HS-27A (cell line): ENCODE measurements at regions not wholly inside any gene's neighbourhood (a gene's known extent, or its start where the extent isn't known, plus 50 kb on each side); places are given as distances from the start of the nearest gene placed in this dataset.
"Not testable (repeated sequence)": the region's sequence is repeated elsewhere in the genome, so short reads cannot be mapped to it uniquely, and the experiment has no call there.

Experiments used
- DNase-seq: peaks from one replicate; pipeline ENCODE4 v3.0.0-alpha.2; 2012; ENCODE audit warnings: low read depth, missing footprints

DNA sequence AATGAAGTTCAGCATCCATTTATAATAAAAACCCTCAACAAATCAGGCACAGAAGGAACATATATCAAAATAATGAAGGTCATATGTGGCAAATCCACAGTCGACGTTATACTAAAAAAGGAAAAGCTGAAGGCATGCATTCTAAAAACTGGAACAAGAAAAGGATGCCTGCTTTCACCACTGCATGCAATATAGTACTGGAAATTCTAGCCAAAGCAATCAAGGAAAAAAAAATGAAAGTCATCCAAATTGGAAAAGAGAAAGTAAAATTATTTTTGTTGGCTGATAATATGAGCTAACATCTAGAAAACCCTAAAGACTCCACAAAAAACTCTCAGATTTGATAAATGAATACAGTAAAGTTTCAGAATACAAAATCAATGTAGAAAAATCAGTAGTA lies 1123.2 kb downstream of the TBL1XR1 start:
- no peak for DNase-seq

DNA sequence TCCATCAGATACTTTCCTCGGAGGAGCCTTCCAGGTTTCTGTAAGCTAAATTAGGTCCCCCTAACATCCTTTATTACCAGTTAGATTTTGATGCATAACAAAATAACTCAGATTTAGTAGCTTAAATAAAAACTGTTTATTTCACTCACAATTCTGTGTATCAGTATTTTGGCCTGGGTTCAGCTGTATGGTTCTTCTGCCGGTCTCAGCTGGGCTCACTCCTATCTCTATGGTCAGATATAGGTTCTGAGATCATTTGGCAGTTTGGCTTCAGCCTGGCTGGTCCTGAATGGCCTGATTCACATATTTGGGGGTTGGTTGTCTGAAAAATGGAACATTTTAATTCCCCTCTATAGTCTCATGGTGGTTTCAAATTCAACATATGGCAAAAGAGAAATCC lies 1125.3 kb downstream of the TBL1XR1 start:
- DNase-seq: no peak

DNA sequence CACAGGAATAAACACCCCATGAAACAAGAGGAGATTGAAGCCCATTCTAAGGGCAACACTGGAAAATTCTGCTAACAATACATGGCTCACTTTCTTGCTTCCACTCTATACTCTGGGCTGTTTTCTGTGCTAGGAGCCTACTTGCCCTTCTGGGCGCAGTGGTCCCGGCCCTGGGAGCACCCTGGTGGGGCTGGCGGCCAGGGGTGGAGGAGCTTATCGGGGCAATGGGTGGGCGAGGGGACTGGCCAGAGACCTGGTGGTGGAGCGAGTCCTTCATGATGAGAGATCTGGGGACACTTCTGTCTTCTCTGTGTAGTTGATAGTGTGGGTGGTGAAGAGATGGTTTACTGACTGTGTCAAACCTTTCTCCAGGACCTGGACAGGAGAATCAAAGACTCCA lies 1128.5 kb downstream of the TBL1XR1 start:
- DNase-seq: no peak

DNA sequence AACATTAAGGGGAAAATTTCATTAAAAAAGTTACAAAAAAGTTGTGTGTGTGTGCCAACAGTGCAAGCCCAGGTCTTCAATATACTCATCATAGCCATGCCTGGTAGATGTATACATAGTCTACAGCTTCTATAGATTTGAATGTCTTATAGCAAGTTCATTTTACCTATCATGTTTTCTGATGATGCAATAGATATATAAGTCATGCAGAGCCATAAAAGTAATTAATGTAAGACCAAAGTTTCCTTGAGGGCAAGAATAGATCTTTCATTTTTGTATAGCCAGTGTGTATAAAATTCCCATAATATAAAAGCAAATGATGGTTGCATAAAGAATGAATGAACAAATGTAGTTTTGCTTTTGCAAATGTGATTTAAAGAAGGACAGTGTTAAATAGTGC lies 1138.4 kb downstream of the TBL1XR1 start:
- DNase-seq: no peak

DNA sequence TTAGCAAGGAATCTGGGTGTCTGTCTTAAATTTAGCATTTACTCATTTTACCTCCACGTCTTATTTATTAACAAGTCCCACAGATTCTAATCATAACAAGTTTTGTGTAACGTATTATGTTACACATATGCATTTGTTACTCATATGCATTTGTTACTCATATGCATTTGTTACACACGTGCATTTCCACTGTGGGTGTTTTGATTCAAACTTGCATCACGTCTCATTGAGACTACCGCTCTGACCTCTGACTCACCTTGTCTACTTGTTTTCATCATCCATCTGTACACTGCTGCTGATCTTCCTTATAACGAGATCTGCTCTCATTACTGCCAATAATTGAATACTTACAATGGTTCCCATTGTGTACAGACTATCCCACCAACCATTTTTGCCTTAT lies 1141.4 kb downstream of the TBL1XR1 start:
- DNase-seq: no peak

DNA sequence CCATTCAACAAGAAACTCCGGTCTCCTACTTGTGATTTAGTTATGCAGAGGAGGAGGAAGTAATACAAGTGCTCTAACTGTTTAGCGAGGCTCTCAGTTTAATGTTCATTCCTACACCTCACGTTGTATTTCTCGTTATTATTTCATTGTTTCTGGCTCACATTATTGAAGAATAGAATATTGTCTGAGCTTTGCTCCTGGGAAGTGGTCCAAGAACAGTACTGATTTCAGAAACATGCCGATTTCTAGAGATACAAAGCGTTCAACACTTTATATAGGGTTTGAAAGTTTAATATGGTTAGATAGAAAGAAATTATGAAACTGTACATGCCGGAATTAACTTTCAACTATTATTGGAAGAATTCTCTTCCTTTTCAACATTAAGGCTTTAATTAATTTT lies 1145.5 kb downstream of the TBL1XR1 start:
- no peak for DNase-seq

DNA sequence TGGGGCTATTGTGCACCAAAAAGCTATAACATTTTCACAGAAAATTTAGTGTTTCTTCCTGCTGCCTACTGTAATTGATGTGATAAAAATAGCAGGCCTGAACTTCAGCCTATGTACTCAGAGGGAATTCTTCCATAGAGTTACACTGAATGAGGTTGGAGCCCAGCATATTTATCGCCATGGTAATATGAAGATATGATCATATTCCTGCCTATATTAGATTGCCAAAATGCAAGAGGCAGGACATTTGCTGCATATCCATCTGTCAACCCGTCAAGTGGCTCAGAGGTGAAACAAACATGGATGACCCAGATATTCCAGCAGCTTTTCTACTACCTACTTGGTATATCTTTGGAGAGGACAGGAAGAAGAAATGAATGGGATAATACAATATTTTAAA lies 1150.6 kb downstream of the TBL1XR1 start:
- no peak for DNase-seq

DNA sequence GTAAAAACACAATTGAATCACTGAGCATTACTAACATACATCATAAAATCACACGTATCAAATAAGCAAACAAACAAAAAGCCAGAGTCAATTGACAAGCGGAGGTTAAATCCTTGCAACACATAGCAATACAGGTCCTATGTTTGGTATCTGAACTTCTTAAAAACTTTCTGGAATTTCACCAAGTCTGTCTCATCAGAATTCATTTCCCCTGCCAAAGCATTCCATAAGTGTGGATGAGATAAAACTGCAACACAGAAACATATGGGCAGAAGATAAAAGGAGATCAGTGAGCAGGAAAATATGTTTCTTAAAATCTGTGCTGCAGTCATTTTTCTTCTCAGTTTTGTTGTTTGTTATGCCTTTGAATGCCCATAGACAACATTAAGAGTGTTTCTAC lies 1155.5 kb downstream of the TBL1XR1 start:
- peak; percentile 29 for DNase-seq

DNA sequence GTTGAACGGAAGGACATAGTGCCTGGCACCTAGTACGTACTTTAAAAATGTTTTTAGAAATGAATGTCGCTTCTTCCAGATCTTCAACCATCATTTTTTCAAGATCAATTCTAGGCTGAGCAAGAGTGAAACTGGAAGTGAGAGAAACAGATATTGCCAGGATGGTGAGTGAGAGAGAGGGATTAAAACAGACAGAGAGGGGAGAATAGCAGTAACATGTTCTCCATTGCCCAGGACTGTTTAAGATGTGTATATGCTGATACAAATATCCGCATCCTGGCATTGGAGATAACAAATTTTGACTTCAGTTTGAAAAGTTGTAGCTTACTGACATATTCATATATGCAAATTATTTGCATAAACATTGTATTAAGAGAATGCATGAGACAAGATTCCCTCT lies 1156.1 kb downstream of the TBL1XR1 start:
- DNase-seq: no peak

DNA sequence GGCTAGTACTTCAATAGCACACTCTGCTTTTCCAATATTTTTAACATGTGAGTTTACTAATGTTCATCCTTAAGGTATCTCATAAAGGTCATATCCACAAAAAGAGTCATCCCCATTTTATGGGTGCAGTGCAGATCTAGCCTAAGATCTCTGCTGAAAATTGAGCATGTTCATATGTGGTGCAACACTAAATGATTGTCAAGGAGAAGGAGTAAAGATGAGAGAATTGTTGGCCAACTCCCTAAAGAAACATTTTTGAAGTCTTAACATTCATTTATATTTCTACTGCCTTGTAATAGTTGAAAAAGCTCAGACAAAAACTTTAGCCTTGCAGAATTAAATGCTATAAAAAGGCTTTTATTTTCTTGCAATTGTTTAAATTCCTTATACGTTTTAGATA lies 1159.6 kb downstream of the TBL1XR1 start:
- no peak for DNase-seq

DNA sequence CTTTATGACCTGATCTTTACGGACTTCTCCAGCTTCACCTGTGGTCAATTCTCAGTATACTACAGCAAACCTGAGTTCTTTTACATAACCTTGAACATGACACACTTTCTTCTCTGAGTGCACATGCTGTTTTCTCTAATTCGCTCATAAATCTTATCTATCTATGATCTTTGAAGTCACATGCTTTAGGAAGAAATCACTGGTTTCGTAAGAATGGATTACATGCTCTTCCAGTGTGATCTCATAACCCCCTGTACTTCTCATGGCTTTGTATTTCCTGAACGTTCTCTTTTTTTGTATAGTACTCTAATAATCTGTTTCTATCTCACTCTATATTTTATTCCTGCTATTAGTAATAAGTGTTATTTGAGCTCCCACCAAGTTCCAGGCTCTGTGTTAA lies 1165.2 kb downstream of the TBL1XR1 start:
- DNase-seq: no peak

DNA sequence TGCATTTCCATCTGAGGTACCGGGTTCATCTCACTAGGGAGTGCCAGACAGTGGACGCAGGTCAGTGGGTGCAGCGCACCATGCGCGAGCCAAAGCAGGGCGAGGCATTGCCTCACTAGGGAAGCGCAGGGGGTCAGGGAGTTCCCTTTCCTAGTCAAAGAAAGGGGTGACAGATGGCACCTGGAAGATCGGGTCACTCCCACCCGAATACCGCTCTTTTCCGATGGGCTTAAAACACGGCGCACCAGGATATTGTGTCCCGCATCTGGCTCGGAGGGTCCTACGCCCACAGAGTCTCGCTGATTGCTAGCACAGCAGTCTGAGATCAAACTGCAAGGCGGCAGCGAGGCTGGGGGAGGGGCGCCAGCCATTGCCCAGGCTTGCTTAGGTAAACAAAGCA lies 1157.1 kb downstream of the NAALADL2 start:
- not testable (repeated sequence) for DNase-seq

DNA sequence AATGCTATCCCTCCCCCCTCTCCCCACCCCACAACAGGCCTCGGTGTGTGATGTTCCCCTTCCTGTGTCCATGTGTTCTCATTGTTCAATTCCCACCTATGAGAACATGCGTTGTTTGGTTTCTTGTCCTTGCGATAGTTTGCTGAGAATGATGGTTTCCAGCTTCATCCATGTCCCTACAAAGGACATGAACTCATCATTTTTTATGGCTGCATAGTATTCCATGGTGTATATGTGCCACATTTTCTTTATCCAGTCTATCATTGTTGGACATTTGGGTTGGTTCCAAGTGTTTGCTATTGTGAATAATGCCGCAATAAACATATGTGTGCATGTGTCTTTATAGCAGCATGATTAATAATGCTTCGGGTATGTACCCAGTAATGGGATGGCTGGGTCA lies 1156.1 kb downstream of the NAALADL2 start:
- DNase-seq: not testable (repeated sequence)

DNA sequence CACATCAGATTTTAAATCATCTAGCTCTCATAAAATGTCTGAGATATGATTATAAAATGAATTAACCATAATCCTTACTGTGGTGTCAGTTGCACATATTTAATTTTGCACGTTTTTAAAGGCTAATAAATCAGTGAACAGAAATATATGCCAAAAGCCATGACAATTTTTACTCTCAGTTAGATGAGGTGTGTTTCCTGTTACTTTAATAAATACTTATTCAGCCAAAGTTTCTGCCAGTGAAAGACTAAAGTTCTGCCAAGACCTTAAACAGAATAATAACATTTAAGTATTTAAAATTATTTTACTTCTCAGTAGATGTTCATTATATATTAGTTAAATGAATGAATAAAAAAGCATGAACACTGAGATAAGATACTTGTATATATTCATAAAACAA lies 1150.1 kb downstream of the NAALADL2 start:
- no peak for DNase-seq

DNA sequence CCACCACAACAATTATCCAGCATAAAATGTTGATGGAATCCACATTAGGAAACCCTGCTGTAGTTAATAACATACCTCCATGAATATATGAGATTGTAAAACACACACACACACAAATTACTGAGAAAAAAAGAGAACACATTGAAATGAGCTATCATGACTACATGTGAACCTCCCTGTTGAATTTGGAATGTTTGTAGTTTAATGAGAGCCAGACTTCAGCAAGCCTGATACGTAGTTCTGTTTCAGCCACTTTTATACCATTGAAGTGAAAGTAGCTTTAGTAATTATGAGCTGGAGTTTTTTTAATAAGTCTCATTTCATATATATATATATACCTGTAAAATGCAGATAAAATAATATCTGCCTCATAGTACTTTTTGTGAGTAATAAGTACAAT lies 1146.4 kb downstream of the NAALADL2 start:
- no peak for DNase-seq

DNA sequence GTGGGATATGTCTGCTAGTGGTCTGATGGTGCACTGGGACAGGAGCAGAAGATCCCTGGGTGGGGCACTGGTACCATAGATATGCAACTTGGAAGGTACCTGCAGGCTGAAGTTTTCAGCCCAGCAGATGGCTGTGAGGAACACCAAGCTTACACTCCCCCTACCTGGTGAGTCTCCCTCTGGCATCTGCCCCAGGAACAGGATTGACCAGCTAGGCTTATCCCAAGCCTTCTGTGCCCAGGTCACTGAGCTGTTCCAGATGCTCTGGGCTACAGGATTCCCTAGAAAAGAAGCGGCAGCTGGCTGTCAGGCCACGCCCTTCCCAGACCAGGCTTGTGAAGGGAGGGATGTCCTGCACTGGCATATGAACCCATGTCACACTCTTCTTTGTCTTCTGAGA lies 1130.0 kb downstream of the NAALADL2 start:
- DNase-seq: no peak

DNA sequence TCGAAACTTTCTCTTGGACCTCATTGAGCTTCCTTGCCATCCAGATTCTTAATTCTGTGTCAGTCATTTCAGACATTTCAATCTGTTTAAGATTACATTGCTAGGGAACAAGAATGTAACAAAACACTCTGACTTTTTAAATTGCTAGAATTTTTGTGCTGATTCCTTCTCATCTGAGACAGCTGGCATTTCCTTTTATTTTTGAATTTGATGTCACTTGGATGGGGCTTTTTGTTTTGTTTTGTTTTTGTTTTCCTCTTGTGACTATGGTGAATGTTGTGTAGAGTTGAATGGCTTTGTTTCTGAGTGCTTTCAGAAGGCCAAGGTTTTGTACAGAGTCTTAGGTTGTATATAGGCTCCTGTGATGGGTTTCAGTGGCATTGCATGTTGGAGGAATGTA lies 1129.3 kb downstream of the NAALADL2 start:
- no peak for DNase-seq

DNA sequence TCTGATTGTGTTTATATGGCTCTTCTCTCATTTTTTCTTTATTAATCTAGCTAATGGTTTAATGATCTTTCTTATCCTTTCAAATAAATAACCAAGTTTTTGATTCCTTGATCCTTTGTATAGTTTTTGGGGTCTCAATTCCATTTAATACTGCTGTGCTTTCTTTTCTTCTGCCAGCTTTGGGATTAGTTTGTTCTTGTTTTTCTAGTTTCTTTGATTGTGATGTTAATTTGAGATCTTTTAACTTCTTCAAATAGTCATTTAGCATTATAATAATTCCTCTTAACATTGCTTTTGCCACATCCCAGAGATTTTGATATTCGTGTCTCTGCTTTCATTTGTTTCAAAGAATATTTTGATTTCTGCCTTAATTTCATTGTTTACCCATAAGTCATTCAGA lies 1126.6 kb downstream of the NAALADL2 start:
- DNase-seq: no peak

DNA sequence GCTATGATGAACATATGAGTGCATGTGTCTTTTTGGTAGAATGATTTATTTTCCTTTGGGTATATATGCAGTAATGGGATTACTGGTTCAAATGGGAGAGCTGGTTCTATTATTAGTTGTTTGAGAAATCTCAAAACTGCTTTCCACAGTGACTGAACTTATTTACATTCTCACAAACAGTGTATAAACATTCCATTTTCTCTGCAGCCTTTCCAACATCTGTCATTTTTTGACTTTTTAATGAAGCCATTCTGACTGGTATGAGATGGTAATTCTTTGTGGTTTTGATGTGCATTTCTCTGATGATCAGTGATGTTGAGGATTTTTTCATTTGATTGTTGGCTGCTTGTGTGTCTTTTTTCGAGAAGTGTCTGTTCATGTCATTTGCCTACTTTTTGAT lies 1124.2 kb downstream of the NAALADL2 start:
- DNase-seq: no peak

DNA sequence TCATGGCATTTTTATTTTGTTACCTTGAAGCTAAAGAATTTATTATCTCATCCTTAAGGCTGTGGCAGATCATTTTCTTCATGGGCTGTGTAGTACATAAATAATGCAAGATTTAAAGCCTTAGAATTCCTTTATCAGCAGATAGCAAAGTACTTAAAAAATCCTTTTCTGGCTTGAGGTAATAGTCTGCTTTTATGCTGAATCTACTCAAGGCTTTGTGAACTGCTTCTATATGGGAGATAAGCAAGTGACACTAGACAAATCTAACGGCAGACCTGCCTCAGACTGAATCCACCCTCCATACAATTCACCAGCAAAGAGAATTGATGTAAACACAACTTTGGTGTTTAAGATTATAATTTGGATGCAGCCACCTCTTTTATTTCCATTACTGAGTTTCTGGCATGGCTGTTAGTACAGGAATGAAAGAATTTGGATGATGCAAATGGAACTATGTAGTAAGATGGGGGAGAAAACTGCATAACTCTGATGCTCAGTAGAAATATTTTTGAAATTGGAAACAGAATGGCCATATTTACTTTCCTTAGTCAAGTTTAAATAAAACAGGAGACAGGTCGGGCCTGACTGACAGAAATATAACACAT lies 1121.5 kb downstream of the NAALADL2 start:
- no peak for DNase-seq

DNA sequence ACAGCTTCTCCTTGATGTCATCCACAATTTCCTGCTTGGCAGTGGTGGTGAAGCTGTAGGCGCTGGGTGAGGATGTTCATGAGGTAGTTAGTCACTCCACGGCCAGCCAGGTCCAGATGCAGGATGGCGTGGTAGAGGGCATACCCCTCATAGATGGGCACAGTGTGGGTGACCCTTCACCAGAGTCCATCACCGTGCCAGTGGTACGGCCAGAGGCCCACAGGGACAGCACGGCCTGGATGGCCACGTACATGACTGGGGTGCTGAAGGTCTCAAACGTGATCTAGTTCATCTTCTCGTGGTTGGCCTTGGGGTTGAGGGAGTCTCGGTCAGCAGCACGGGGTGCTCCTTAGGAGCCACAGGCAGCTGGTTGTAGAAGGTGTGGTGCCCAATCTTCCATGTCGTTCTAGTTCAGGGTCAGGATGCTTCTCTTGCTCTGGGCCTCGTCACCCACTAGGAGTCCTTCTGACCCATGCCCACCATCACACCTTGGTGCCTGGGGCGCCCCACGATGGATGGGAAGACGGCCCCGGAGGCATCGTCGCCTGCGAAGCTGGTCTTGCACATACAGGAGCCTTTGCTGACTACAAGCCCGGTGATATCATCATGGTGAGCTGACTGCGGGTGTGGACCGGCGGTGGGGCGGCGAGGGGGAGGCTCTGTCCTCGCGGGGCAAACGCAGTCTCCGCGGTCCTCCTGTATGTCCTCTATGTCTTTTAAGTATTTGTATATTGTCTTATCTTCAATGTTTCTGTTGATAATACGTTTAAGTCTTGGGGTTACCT lies 1119.0 kb downstream of the NAALADL2 start:
- DNase-seq: no peak

DNA sequence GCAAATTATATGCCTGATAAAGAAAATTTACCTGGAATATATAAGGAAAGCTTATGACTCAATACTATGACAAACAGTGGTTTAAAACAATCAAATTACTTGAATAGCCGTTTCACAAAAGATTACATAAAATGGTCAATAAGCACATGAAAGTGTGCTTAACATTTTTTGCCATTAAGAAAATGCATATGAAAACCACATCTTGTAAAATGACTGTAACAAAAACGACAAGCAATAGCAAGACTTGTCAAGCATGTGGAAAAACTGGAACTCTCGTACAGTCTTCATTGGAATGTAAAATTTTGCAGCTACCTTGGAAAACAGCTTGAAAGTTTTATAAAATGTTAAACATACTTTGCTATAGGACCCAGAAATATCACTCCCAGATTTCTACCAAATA lies 1110.3 kb downstream of the NAALADL2 start:
- no peak for DNase-seq

DNA sequence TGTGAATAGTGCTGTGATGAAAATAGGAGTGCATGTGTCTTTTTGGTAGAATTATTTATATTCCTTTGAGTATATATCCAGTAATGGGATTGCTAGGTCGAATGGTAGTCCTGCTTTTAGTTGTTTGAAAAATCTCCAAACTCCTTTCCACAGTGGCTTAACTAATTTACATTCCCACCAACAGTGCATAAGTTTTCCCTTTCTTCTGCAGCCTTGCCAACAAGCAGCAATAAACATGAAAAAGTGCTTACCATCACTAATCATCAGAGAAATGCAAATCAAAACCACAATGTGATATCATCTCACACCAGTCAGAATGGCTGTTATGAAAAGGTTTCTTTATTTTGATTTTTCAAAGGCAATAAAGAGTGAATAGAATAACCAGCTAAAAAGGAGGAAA lies 1105.9 kb downstream of the NAALADL2 start:
- DNase-seq: no peak

DNA sequence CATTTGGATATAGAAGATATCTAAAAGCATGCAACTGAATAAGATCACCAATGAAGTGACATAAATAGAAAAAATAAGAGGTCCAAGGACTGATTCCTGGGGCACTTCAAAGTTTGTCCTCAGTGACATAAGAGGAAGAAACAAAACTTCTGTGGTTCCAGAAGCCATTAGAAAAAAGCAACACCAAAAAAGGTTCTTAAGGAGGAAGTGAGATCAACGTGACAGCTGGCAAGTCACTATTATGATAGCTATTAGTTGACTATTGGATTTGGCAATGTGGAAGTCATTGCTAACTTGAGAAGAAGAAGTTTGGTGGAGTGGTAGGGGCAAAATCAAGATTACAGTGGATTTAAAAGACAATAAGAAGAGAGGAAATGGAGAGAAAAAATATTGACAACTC lies 1098.3 kb downstream of the NAALADL2 start:
- no peak for DNase-seq
